GM19455 (cell line): ENCODE measurements at regions not wholly inside any gene's neighbourhood (a gene's known extent, or its start where the extent isn't known, plus 50 kb on each side); places are given as distances from the start of the nearest gene placed in this dataset.
"Not testable (repeated sequence)": the region's sequence is repeated elsewhere in the genome, so short reads cannot be mapped to it uniquely, and the experiment has no call there.

Source experiments
- ATAC-seq: cut with Tn5 transposase; IDR thresholded peaks from one replicate; pipeline ENCODE4 v1.9.1; 2021; ENCODE audit not compliant: unreplicated experiment

GRCh38 chr6:112574190-112574589 is 227.1 kb downstream of the RFPL4B start:
- no peak for ATAC-seq

- no peak for ATAC-seq
Observed at GRCh38 chr6:112575309-112575834, 228.2 kb downstream of the RFPL4B start.

- ATAC-seq, result no peak
Observed at GRCh38 chr6:112576423-112576822, 229.3 kb downstream of the RFPL4B start.

GRCh38 chr6:112579601-112580000 is 232.5 kb downstream of the RFPL4B start:
- ATAC-seq, result no peak

- no peak for ATAC-seq
Observed at GRCh38 chr6:112581015-112581414, 233.9 kb downstream of the RFPL4B start.

GRCh38 chr6:112590326-112590725 is 243.2 kb downstream of the RFPL4B start:
- no peak for ATAC-seq

GRCh38 chr6:112591329-112591728 is 244.2 kb downstream of the RFPL4B start:
- no peak for ATAC-seq

- no peak for ATAC-seq
Observed at GRCh38 chr6:112592159-112592558, 245.0 kb downstream of the RFPL4B start.

- ATAC-seq, result no peak
Observed at GRCh38 chr6:112594886-112595594, 247.9 kb downstream of the RFPL4B start.

GRCh38 chr6:112595841-112596240 is 248.7 kb downstream of the RFPL4B start:
- no peak for ATAC-seq

GRCh38 chr6:112597176-112597575 is 250.0 kb downstream of the RFPL4B start:
- ATAC-seq, result no peak

- ATAC-seq, result no peak
Observed at GRCh38 chr6:112600168-112600567, 253.0 kb downstream of the RFPL4B start.

- no peak for ATAC-seq
Observed at GRCh38 chr6:112603726-112604125, 256.6 kb downstream of the RFPL4B start.

- no peak for ATAC-seq
Observed at GRCh38 chr6:112606656-112607435, 259.7 kb downstream of the RFPL4B start.

GRCh38 chr6:112608925-112609324 is 261.8 kb downstream of the RFPL4B start:
- ATAC-seq, result not testable (repeated sequence)

GRCh38 chr6:112613410-112613809 is 266.3 kb downstream of the RFPL4B start:
- no peak for ATAC-seq

GRCh38 chr6:112618849-112619248 is 271.7 kb downstream of the RFPL4B start:
- no peak for ATAC-seq

GRCh38 chr6:112620812-112621569 is 273.9 kb downstream of the RFPL4B start:
- no peak for ATAC-seq

- no peak for ATAC-seq
Observed at GRCh38 chr6:112622036-112622435, 274.9 kb downstream of the RFPL4B start.

- no peak for ATAC-seq
Observed at GRCh38 chr6:112626468-112627082, 279.4 kb downstream of the RFPL4B start.

- ATAC-seq, result no peak
Observed at GRCh38 chr6:112634376-112634775, 287.2 kb downstream of the RFPL4B start.
